ENCODE measurements at regions not wholly inside any gene's neighbourhood (a gene's known extent, or its start where the extent isn't known, plus 50 kb on each side); places are given as distances from the start of the nearest gene placed in this dataset.

DNA sequence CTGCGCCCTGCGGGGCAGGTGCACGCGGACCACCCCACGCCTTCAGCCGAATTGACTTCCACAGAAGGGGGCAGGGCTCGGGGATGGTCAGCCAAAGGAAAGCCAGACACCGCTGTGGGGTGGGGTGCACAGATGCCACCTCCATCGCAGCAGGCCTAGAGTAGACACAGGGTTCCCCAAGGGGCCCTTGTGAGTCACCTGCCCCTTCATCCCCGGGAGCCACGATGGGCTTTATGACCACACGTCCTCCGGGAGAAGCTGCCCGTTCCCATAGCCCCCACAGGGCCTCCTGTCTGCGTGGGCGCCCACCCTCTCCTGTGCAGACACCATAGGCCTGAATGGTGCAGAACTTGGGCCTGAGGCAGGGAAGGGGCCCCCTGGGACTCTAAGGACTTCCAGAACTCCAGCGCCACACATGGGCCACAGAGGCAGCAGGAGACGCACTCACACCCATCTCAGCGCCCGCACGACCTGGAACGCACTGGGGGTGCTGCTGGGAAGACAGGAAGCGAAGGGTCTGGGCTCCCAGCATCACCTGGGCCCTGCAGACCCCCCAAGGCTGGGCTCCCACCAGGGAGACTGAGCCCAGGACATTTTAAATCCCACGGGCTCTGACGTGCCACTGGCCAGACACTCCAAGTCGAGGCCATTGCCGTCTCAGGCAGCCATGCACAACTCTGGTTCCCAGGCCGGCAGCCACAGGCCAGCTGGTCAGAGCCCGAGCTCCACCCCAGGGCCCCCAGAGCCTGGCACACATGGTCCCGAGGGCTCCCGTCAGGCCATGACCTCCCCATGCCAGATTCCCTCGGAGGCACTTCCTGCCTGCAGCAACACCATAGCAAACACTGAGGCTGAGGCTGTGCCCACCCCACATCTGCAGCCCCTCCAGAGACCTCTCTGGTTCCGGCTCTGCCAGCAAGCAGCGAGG, 134.2 kb downstream of the DLL1 start:
- in situ Hi-C loops (cut with MboI; ENCODE audit: low sequenced_read_pairs, unreplicated experiment), result no loop called here
- DNase-seq (ENCODE audit: low spot score), result no peak

DNA sequence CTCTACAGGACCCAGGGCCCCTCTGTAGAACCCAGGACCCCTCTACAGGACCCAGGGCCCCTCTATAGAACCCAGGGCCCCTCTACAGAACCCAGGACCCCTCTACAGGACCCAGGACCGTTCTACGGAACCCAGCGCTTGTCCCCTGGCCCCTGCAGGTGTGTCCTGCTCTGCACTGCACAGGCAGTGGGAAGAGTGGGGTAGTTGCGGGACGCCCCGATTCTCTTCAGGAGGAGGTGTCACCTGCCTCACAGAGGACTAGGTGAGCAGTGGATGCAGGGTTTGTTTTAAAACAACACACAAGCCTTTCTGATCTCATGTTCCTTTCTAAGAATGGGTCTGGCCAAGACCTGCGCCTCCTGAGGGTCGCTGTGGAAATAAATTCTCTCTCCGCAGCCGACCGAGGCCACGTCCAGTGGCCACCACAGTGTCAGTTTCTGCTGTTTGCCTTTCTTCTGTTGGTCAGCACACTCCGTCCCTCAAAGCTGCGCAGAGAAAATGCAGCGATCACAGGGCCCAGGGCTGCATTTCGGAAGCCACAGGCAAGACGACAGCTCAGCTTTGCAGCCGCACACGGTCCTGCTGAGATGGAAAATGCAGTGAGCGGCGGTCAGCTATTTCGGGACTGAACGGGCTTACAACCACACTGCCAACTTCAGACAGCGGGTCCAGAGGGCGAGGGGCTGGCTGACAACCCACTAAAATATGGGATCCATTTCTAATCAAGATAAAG, 135.2 kb downstream of the DLL1 start:
- DNase-seq (ENCODE audit: low spot score), result no peak

More for the DNA sequence above, 134.2 kb downstream of the DLL1 start:
- TF ChIP-seq, protein P1, sequence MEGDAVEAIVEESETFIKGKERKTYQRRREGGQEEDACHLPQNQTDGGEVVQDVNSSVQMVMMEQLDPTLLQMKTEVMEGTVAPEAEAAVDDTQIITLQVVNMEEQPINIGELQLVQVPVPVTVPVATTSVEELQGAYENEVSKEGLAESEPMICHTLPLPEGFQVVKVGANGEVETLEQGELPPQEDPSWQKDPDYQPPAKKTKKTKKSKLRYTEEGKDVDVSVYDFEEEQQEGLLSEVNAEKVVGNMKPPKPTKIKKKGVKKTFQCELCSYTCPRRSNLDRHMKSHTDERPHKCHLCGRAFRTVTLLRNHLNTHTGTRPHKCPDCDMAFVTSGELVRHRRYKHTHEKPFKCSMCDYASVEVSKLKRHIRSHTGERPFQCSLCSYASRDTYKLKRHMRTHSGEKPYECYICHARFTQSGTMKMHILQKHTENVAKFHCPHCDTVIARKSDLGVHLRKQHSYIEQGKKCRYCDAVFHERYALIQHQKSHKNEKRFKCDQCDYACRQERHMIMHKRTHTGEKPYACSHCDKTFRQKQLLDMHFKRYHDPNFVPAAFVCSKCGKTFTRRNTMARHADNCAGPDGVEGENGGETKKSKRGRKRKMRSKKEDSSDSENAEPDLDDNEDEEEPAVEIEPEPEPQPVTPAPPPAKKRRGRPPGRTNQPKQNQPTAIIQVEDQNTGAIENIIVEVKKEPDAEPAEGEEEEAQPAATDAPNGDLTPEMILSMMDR (IDR thresholded peaks at IDR 0.05; ENCODE audit: borderline replicate concordance, control extremely low read depth, extremely low read depth, insufficient read depth, missing control alignments), result no peak

DNA sequence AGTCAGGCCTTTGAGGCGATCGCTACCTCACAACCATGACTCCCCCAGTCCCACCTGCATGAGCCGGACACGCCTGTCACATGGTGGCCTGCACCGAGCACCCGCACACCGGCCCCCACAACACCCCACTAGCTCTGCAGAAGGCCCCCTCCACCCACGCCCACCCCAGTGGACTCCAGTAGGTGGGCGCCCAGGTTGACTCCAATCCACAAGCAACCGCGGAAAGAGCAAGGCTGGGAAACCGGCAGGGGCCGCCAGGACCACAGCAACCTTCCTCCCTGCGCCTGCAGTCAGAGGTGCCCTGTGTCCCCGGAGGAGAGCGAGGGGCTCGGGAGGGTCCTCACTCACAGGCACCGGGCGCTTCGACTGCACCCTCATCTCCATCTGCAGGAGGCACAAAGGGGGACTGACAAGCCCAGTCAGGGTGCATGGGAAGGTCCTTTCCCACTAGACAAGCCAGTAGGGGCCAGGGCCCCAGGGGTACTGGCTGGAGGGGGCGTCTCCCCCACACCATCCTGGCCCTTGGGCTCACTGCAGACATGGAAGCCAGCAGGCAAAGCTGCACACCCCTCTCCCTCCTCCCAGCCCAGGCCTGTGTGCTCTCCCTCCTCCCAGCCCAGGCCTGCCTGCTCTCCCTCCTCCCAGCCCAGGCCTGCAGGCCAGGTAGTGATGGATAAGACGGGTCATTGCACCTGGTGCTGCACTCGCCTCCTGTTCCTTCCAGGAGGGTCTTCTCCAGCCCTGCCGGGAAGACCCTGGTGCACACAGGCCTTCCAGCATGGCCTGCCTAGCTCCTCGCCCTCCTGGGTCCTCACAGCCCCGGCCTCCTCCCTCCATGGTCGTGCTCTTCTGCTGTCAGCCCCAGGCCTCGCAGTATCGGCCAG, 137.2 kb downstream of the DLL1 start:
- TF ChIP-seq, protein P1 (IDR thresholded peaks at IDR 0.05; ENCODE audit: borderline replicate concordance, control extremely low read depth, extremely low read depth, insufficient read depth, missing control alignments), result no peak
- in situ Hi-C loops (cut with MboI; ENCODE audit: low sequenced_read_pairs, unreplicated experiment), result no loop called here
- DNase-seq (ENCODE audit: low spot score), result no peak

More for the DNA sequence above, 135.2 kb downstream of the DLL1 start:
- TF ChIP-seq, protein P1 (IDR thresholded peaks at IDR 0.05; ENCODE audit: borderline replicate concordance, control extremely low read depth, extremely low read depth, insufficient read depth, missing control alignments), result no peak
- in situ Hi-C loops (cut with MboI; ENCODE audit: low sequenced_read_pairs, unreplicated experiment), result no loop called here

DNA sequence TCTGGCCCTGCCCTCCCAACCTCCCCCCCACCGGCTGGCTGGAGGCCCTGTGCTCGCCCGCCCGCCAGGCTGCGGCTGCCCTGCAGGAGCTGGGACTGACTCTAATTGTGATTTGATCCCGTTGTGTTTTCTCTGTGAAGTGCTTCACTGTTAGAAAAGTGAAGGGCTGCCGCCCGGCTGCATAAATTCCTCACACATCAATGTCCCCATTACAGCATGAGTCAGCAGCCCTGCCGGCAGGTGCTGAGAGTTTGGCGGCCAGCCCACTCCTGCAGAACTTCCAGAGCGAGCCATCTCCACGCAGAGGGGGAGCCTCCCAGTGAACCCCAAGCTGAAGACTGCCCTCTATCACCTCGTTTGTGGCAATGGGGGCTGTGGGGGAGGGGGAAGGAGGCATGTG, 137.9 kb downstream of the DLL1 start:
- in situ Hi-C loops (cut with MboI; ENCODE audit: low sequenced_read_pairs, unreplicated experiment), result no loop called here
- no peak for DNase-seq (ENCODE audit: low spot score)
- TF ChIP-seq, protein P1 (IDR thresholded peaks at IDR 0.05; ENCODE audit: borderline replicate concordance, control extremely low read depth, extremely low read depth, insufficient read depth, missing control alignments), result no peak

DNA sequence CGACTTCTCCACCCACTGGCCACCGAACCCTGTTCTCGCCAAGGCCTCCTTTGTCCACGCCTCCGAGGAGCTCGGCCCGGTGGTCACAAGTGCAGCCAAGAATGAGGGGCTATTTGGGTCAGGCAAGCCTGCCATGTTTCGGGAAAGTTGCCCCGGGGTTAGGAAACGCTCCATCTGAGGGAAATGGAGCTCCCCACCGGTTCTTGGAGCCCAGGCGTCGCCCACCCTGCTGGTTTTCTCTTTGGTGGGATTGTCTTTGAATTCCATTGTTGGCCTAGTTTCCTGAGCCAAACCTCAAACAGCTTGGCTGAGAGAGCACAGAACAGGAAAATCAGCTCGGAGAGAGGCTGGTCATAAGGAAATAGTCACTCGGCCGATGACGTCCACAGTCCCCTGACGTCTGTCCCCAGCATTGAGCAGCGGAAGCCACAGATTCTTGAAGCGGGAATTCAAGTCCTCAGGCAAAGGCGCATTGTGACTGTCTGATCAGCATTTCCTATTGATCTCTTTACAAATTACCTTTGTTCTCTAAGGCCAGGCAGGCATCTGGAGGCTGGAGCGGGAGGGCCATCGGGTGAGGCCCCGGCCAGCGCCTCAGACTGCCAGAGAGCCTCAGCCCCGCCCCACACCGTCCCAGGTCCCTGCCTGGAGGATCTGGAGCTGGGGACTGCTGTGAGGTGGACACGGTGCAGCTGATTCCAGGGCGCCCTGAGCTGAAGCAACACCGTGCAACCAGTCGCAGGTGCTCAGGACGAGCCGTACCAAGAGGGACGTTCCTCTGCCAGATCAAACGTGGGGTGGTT, 138.6 kb downstream of the DLL1 start:
- no peak for DNase-seq (ENCODE audit: low spot score)
- in situ Hi-C loops (cut with MboI; ENCODE audit: low sequenced_read_pairs, unreplicated experiment), result no loop called here
- TF ChIP-seq, protein P1 (IDR thresholded peaks at IDR 0.05; ENCODE audit: borderline replicate concordance, control extremely low read depth, extremely low read depth, insufficient read depth, missing control alignments), result no peak
